ENCODE measurements at regions not wholly inside any gene's neighbourhood (a gene's known extent, or its start where the extent isn't known, plus 50 kb on each side); places are given as distances from the start of the nearest gene placed in this dataset.
"Not testable (repeated sequence)": the region's sequence is repeated elsewhere in the genome, so short reads cannot be mapped to it uniquely, and the experiment has no call there.

- DNase-seq = no peak
Measured at GRCh38 chr6:121771937-121772720, 336.7 kb downstream of the GJA1 start.

- DNase-seq = no peak
Measured at GRCh38 chr6:121776054-121776453, 340.6 kb downstream of the GJA1 start.

- DNase-seq = peak; percentile 7
Measured at GRCh38 chr6:121780325-121781321, 345.2 kb downstream of the GJA1 start.

DNA sequence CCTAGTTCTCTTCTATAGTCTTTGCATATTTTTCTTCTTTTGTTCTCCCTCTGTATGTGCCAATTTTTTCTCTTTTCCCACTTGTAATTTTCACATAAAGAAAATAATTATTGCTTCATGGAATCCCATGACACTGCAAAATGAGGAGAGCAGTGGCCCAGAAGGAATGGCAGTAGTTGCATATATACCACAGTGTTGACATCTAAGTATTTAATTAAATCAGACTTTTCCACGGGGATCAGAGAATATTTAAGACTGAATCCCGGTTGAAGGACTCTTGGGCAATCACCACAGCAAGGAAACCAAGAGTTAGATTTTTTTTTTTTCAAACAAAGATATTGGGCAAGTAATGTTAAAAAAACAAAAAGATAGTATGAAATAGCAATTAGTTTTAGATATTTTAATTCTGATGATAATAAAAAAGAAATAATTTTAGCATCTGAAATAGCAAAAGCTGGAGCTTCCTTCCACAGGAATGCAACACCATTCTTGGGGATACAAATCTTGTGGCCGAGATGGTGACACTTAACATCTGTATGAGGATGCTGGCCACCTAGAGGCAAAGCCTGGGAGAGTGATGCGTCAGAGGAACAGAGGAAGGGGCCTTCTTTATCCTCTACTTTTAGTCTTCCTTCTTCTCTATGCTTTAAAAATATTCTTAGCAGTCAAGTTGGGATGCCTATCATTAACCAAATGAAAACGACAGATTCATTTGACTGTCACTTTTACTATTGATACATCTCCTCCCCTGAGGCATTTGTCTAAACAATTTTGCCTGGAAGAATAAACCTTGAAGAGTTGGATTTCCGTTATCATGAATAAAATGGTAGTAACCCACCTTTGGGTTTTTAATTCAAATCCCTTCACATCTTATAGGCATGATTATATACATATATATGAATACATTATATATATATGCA is 356.2 kb downstream of the GJA1 start:
- DNase-seq = no peak

GRCh38 chr6:121794630-121795029 is 359.2 kb downstream of the GJA1 start:
- peak; percentile 90 for DNase-seq

DNA sequence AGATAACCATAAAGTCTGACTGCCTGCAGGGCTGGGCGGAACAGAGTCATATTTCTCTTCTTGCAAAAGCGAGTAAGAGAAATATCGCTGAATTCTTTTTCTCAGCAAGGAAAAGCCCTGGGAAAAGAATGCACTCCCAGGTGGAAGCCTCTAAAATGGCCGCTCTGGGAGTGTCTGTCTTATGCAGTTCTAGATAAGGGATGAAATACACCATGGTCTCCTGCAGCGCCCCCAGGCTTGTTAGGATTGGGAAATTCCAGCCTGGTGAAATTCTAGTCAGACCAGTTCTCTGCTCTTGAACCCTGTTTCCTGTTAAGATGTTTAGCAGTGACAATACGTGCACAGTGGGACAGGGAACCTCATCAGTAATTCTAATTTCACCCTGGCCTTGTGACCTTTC is 362.2 kb downstream of the GJA1 start:
- not testable (repeated sequence) for DNase-seq

GRCh38 chr6:121798126-121798525 is 362.7 kb downstream of the GJA1 start:
- DNase-seq = not testable (repeated sequence)

DNA sequence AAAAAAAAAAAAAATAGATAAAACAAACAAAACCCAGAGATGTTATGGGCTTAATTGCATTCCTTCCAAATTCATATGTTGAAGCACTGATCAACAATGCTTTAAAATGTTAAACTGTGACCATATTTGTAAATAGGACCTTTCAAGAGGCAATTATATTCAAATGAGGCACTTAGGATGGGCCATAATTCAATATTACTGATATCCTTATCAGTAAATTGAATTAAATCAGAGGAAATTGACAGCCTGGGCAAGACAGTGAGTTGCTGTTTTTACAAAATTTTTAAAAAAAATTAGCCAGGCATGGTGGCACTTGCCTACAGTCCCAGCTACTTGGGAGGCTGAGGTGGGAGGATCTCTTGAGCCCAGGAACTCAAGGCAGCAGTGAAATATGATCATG is 364.1 kb downstream of the GJA1 start:
- no peak for DNase-seq

- DNase-seq = no peak
Measured at GRCh38 chr6:121800047-121800446, 364.6 kb downstream of the GJA1 start.

DNA sequence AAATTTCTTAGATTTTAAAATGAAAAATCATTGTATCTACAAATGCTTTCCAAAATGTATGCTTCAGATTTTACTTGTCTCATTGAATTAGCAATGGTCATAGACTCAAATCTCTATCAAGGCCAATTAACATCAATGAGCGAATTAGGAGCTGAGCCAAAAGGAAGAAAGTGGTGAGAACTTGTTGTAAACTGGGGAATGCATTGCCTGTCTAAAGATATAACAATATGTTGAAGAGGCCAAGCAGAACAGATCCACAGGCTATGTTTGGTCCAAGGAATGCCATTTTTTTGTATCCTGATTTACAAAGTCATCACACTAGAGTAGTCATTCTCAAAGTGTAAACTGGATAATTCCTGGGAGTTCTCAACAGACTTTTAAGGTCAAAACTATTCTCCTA is 370.7 kb downstream of the GJA1 start:
- DNase-seq = no peak

DNA sequence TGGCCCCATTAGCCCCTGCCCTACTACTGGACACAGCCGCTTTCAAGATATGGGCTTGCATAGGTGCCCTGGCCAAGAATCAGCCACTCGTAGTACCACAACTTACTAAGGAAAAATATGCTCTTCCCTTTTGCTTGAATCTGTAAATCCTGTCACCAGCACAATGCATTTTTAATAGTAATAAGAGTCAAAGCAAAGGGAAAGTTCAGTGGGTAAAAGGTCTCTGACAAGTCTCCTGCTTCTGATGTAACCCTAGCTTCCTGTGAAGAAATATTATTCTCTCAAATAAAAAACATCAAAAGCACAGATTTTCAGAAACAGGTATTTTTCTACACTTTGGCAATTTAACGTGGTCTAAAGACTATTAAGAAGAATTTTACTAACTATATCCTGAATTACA is 373.8 kb downstream of the GJA1 start:
- DNase-seq = no peak

DNA sequence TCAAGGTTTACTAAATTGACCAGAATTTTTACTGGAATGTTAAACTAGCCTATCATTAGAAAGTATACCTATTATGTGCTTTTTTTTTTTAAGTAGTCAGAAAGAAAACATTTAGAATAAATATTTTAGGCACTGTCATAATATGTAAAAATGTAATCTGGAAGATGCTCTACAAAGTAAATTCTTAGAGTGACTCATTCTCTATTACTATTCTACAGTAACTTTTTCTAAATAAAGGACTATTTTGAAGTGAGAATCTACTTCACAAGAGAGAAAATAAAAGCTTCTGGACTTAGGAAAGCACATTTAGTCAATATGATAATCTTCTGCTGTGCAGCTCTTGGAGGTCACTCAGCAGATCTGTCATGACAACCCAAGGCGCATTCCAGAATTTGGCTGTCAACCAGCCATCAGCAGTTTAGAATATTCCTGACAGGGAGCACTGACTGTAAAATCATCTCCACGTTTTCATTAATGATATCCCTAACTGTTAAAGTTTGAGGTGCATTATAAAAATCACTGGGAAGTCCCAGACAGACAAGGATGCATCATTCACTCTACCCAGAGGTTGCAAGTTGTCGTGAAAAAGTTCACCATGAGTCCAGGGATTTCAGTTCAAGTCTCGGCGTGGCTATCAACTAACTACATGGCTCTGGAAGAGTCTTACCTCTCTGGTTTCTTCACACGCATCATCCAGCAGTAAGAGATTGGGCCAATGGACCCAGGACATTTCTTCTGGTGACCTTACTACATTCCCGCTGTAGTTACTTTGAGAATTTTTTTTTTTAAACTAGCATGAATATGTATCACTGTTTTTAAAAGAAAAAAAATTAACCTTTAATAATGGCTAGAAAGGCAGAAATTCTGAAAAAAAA is 374.9 kb downstream of the GJA1 start:
- DNase-seq = no peak

- DNase-seq = no peak
Measured at GRCh38 chr6:121811106-121811505, 375.7 kb downstream of the GJA1 start.

GRCh38 chr6:121816361-121816760 is 380.9 kb downstream of the GJA1 start:
- no peak for DNase-seq

GRCh38 chr6:121816906-121817540 is 381.6 kb downstream of the GJA1 start:
- DNase-seq = no peak

GRCh38 chr6:121823437-121823851 is 388.0 kb downstream of the GJA1 start:
- peak; percentile 24 for DNase-seq

- DNase-seq = peak; percentile 57
Measured at GRCh38 chr6:121826156-121826810, 390.8 kb downstream of the GJA1 start.

DNA sequence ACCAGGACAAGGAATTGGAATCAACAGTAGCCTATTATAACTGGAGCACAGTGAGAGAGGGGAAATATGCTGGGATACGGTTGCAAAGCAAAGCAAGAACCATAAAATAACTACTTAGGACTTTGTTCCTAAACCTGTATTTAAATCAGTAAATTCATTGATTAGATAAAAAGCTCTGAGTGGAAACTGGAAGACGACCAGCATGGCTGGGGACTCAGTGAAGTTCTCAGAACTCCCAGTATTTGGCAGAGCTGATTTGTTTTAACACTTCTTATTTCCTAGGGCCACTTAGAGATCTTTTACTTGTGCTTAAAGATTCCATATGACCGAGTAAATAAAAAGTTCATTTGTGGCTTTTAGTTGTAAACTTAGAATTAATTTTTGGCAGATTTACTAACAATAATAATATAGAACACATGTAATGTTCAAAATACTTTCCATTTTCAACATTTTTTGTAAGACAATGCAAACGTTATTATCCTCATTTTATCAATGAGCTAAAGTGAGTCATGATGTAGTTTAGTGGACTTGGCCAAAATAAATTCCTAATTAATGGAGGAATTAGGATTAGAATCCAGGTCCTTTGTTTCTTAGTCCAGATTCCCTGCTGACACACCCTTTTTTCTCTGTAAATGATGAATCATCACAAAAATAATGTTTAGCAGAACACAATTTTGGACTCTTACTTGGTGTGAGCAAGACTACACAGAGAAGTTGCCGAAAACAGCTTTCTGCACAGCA is 392.9 kb downstream of the GJA1 start:
- DNase-seq = no peak

DNA sequence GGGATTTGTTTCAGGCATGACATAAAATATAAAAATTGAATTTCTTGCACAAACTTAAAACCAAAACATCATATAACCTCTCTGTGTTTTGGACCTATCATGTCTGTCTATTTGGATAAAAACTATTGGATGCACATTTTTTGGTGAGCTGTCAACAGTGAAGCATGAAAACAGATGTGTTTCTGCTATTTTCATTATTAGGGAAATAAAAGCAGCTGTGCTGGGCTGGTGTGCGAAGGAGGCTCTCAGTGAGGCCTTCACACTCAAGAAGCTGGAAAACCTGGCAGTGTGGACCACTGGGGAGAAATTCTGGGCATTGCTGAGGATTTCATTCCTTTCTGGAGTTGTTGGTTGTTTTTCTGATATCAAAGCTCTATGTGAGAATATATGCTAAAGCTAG is 395.3 kb downstream of the GJA1 start:
- DNase-seq = no peak

DNA sequence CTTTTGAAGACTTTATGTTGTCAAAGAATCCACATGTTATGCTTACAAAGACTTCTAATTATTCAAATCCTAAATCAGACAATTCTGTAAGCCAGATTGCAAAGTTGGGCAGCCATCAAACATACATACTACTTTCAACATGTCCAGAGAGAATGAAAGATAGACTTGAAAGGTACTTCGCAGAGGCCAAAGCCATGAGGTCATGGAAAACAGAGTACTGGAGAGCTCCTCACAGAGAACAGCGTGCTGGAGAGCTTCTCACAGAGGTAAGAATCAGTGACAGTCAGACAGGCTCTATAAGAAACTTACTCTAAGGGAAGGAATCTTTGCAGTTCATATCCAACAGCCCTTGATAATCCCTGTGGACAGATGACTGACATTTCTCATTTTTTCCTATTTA is 400.2 kb downstream of the GJA1 start:
- no peak for DNase-seq

All from amniotic stem cell (primary cell).